ENCODE measurements at regions not wholly inside any gene's neighbourhood (a gene's known extent, or its start where the extent isn't known, plus 50 kb on each side); places are given as distances from the start of the nearest gene placed in this dataset.

DNA sequence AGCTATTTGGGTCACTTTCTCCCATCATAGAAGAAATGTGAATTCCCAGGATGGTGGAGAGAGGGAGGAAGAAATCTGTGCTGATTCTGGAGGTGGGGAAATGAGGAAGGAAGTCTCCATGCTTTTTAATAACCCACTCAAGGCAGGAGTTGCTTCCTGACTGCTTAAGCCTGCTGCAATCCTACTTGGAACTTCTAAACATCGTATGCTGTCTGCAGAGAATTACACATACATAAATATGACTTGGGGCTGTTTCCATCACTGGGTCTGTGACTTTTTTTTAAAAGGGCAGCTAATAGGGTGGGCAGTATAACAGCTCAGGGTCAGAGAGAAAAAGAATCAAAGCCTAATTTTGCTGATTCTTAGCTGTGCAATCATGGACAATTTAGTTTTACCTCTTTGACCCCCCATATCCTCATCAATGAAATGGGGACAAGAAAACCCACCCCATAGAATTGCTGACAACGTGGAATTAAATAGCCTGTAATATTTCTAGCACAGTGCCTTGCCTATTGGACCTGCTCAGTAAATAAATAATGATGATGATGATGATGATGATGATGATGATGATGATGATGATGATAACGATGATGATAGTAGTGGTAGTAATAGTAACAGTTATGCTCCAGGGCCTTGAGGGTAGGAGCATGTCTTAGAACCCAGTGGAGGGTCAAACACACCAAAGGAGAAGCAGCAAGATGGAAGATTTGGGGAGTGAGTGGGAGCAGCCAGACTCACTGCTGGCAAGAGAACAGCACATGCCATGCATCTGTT lies 166.7 kb upstream of the LRFN2 start:
- no peak for DNase-seq (ENCODE audit: low spot score)

DNA sequence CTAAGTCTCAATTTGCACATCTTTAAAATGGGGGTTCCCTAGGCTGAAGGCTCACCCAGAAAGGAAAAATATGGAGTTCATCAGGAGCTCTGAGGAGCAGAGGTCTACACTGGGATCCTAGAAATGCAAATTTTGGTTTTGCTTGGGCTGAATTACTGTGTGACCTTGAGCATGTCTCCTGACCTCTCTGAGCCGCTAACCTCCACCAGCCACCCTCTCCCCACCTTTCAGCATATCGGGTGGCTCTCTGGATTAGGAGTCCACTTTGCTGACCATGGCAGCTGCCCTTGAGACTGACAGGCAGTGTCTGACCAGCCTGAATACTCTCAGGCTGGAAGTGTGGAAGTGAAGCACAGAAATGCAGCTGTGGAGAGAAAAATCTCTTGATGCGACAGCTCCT lies 165.9 kb upstream of the LRFN2 start:
- DNase-seq (ENCODE audit: low spot score), result no peak

DNA sequence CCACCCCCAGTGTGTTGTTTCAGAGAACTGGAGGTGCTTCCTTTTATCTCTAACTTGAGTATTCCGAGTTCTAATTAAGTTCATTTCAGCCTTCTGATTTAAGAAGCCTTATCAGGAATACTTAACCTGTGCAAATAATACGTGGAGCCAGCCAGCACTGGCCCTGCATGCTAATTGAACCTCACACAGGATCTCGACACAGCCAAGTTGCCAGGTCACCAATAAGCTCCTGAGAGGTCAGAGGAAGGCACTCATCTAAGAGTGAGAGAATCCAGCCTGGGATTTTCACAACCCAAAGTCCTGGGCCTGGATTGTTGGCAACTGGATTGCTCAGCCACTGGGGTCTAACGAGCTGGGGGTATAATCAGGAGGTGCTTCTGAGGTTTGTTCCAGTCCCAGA lies 157.7 kb upstream of the LRFN2 start:
- no peak for DNase-seq (ENCODE audit: low spot score)

DNA sequence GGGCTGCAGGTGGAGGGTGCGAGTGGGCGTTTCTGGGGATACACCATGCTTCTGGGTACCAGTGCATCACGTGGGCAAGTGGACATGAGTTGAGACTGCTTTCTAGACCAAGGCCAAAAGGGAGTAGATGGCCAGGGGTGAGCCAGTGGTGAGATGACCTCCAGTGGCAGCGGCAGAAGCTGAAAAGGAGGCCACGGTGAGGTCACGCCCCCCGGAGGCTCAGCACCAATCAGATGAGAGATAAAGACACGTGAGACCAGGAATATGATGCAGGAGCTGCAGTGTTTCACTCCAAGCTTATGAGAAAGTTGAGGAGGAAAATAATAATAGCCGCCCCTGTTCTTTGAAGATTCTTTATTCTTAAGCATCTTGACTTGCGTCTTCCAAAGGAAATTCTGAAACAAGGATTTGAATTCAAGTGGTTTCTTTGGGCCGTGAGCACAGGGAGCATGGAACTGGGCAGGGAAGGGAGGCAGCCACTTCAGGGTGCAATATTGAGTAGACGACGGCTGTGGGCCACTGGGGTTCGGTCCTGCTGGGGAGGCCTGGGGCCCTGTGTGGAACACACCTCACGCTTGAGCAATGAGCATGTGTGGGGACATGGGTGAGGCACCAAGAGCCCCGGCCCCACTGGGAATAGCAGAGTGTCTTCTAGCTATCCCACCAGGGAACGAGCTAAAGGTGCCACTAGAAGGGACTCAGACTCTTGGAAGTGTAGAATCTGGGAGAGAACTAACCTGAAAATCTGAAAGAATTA lies 156.7 kb upstream of the LRFN2 start:
- DNase-seq (ENCODE audit: low spot score), result no peak

DNA sequence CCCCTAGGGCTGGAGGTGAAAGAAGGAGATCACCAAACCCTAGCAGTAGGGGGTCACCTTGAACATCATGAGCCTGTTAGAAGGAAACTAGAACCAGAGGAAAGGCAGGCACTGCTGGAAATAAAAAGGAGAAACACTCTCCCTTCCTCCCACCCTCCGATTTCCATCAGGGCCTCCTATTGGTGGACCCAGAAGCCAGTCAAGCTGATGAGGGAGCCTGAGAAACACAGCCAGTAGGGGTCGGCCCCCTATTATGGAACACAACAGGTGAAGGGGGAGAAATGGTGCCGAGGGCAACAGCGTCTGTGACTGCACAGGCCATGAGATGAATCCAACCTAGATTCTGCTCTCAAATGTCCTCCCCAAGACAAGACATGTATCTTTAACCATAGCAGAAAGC lies 156.1 kb upstream of the LRFN2 start:
- DNase-seq (ENCODE audit: low spot score), result no peak

DNA sequence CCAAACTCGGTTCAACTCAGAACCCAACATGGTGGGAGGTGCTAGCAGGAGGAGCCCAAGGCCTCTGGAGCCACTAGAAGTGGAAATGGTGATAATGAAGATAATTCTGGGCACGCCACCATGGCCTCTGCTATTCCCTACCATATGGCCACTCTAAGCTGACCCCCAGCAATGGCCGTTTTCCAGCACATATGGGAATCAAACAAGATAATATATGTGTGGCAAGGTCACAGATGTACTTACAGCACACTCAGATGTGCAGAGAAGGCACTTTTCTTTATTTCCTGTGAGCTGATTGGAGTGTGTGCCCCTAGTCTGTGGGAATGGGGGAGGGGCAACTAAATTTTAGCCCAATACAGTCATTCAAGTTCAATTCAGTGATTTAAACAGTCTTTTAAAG lies 153.4 kb upstream of the LRFN2 start:
- DNase-seq (ENCODE audit: low spot score), result no peak

DNA sequence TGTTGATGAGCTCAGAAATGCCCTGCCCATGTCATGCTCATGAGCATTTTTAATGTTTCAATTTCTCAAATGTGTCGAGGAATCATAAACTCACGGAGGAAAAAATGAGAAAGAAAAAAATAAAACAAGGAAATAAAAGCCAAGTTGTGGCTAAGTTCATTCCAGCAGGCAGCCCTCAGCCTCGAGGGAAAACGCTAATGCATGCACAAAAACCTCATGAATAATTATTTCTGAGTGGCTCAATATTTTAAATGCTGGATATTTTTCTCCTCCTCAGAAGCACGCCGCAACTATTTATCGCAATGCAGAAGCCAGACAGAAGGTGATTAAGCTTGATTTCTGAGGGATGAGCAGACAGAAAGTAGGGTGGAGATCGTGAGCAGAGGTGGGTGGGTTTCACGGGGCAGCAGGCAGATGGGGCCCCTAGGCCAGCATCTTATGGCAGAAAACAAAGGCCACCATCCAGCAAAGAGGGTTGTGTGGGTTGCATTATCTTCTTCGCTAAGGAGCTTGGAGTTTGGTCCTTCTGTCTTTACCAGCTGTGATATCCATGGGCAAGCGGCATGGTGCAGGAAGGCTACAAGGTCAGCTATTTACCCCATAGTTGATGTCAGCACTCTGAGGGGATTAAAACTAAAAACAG lies 151.5 kb upstream of the LRFN2 start:
- no peak for DNase-seq (ENCODE audit: low spot score)

DNA sequence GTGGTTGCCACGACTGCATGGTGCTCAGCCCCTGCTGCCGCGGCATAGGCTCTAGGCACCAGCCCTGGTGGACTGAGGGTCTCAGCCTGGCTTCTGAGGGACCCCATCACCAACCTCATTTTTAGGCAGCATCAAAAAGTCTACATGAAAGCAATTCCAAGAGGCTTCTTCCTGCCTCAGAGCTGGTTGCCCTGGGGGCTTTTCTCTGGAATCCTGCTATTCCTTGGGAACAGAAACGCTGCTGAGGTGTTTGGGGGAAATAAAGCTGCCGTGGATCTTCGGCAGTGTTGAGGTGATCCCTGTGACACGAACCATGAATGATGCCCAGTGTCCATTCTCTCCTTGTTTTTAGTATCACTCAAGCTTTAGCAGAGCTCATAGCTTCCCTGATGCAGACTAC lies 148.4 kb upstream of the LRFN2 start:
- no peak for DNase-seq (ENCODE audit: low spot score)

DNA sequence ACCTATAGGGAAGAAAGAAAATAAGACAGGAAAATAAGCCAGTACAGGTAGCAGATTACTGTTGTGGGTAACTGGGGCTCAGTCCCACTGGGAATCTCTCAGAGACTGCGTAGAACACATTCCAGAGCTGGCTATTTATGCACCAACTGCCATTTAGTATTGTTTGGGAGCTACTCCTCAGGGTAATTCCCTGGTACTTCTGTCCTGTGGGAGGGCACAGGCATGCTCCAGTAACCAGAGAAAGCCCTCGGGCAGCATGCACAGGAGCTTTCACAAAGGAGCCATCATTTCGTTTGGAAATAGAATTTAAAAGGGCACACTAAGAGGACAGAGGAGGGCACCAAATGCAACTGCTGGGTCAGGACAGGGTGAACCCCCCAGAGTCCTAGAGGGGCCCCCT lies 148.0 kb upstream of the LRFN2 start:
- DNase-seq (ENCODE audit: low spot score), result no peak

DNA sequence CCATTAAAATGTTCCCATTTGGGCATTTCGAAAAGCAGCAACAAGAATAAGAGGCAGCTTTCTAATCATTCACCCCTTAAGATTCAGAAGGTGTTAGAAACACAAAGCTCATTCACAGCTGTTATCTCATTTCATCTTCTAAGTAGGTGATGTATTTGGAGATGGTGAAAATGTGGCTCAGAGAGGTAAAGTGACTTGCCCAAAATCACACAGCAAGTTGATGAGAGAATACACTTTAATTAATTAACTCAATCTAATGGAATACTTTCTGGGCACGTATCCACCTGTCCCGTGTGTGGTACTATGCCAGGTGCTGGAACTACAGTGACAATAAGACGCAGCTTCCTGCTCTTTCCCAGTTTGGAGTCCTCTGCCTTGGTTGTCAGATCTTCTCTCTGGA lies 147.4 kb upstream of the LRFN2 start:
- no peak for DNase-seq (ENCODE audit: low spot score)

DNA sequence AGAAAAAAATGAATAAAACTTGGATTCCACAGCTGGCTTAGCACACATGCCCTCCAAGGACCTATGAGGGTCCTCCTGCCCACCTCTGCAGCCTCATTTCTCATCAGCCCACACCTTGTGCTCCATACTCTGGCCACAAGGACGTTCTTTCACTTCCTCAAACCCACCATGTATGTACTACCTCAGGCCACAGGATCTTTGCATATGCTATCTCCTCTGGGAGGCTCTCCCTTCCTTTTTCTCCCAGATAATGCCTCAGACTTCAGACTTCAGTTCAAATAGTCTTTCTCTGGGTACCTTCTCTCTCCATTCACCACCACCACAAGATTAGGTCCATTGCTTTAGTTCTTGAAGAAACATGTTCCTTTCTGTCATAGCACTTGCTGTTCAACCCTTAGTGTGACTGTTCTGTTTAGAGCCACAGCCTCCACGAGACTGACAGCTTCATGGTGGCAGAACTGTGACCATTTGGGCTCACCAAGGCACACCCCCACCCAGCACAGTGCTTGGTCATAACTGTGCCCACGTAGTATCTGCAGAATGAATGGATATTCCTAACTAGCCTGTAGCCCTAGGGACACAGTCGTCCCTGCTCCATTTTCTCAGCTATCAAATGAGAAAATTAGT lies 146.7 kb upstream of the LRFN2 start:
- no peak for DNase-seq (ENCODE audit: low spot score)

DNA sequence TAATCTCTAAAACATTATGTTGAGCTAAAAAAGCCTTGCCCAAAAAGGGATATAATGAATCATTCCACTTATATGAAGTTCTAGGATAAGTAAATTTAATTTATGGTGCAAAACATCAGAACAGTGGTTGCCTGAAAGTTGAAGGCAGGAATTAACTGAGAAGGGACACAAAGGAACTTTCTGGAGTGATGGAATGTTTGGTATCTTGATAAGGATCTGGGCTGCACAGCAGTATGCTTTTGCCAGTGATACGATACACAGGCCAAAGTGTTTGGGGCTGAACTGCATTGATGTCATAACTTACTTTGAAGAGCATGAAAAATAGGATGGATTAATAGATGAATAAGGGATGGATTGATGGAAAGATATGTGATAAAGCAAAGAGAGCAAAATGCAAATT lies 146.1 kb upstream of the LRFN2 start:
- DNase-seq (ENCODE audit: low spot score), result no peak

DNA sequence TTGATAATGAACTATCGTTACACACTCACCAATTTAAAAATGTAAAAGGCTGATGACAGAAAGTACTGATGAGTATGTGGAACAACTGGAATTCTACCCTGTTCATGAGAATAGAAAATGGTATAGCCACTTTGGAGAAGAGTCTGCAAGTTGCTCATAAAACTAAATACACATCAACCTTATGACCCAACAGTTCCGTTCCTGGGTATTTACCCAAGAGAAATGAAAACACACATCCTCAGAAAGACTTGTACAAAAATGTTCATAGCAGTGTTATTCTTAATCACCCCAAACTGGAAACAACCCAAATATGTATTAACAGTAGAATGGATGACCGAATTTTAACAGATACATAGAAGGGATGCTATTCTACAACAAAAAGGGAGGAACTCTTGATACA lies 145.7 kb upstream of the LRFN2 start:
- DNase-seq (ENCODE audit: low spot score), result no peak

DNA sequence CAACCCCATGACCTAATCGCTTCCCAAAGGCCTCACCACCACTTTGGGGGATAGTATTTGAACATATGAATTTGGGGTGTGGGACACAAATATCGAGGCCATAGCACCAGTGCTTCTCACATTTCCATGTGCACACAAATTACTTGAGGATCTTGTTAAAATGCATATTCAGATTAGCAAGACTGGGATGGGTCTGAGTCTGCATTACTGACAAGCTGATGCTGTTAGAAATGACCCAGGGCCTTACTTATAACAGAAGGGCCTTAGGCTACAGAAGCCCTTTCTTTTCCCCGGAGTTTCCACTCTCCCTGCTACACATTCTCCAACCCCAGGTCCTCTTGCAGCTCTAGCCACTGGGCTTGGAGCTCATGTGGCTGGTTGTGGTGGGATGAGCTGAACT lies 141.5 kb upstream of the LRFN2 start:
- no peak for DNase-seq (ENCODE audit: low spot score)

DNA sequence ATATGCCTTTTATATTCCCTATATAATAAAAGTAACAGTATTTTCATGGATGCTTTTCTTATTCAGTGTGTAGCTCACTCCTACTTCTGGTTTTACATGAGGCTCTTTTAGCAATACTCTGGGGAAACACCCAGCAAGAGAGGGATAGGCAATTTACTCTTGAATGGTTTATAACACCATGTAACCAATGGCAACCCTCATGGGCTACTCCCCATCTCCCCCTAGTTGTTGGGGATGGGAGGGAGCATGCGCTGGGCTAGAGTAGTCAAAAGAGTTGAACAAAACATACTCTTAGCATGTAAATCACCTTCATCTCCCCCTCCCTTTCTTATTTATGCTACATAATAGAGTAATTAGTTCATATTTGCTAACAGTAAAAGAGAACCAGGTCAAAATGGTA lies 140.1 kb upstream of the LRFN2 start:
- DNase-seq (ENCODE audit: low spot score), result no peak

DNA sequence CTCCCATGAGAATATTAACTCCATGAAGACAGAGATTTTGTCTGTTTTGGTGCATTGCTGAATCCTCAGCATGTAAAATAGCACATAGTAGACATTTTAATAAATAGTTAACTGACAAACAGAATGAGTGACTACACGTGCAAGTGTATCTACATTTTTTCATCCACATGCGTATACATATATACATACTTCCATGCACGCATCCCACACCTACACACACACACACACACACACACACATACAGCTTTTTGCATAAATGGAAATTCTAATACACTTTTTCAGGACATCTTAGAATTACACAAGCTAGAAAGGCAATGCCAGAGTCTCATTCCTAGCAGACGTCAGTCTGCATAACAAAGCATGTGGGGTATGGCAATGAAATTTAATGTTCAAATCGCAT lies 139.7 kb upstream of the LRFN2 start:
- DNase-seq (ENCODE audit: low spot score), result no peak

DNA sequence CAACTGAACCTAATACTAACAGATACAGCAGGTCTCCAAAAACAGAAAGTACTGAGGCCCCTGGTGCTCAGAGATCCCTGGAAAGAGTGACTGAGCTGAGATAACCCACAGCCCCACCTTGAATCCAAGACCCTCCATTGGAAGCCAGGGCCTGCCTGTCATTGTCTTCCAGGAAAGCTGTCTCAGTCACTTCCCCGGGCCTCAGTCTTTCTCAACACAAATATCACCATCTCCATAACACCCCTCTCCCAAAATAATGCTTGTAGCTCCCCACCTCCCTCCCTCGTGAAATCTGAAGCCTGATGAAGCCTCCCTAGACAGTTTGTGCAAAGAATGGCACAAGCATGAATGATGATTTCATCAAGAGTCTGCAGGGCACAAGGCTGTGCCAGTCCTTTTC lies 138.2 kb upstream of the LRFN2 start:
- no peak for DNase-seq (ENCODE audit: low spot score)

DNA sequence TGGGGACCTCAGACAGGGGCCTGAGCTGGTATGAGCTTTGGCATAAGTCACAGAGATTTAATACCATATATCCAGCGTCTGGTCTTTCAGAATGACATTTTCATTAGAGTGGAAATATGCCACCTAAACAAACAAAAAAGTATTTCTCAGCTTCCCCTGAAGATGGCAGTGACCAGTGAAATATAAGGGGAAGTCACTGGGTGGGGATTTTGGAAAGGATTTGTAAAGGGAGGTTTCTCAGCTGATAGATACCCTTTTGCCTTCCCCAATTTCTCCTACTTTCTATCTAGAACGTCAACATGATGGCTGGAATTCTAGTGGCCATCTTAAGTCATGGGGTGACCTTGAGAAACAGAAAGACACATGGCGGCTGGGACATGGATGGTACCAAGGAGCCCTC lies 137.7 kb upstream of the LRFN2 start:
- DNase-seq (ENCODE audit: low spot score), result no peak

DNA sequence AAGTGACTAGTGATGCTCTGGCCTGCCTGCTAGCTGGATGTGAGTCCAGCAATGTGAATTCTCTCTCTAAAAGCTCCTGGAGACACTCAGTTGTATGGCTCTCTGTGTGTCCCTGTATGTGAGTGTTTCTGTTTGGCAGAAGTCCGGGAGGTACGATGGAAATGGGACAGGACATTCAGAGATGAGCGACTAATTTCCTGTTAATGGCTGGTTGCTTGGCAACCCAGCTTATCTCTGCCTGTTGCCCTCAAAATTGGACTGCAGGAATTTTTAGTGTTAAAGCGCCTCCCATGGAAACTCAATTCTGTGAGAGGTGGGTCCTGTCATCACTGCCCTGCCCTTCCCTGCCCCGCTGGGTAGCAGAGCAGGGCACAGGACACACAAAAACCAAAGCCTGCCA lies 136.8 kb upstream of the LRFN2 start:
- DNase-seq (ENCODE audit: low spot score), result no peak

DNA sequence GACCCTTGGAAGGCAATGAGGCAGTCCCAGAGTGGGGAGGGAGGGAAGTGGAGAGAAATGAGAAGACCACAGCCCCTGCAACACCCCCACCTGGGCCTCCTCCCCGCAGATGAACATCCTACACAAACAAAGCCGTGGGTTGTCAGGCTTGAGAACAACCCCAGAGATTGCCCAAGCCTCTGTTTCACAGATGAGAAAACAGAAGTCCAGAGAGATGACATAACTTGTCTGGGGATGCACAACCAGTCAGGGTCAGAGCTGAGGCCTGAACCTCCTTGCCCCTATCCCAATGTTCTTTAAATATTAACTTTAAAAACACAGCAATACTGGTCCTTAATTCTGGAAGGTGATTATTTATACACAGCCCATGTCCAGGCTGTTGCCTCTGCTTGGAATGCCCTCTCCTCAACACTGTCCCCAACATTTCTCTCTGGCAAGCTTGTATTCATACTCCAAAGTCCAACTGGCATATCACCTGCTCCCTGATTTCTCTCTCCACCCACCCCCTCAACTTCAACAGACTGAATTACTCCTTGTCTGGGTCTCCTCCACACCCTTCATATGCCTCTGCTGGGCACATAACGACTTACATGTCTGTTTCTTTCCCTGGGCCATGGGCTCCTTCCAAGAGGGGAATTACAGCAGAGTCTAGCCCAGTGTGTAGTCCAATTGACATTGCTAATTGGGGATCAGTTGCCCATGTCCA lies 135.5 kb upstream of the LRFN2 start:
- DNase-seq (ENCODE audit: low spot score), result no peak

DNA sequence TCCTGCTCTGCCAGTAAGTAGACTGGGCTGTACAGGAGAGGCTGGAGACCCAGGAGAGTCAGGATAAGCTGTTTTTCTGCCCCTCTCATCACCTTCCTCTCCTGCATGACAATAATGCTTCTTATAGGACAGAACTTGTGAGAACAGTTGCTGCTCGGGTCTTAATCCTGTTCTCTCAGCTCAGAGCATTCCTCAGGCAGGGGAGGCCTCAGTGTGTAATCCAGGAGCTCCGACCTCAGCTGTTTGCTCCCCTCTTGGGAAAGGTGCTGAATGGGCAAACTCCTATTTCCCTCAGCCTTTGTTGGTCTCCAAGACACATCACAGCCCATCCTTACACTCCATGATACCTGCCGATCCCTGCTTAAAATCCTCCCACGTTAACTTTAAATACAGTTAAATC lies 134.9 kb upstream of the LRFN2 start:
- no peak for DNase-seq (ENCODE audit: low spot score)

DNA sequence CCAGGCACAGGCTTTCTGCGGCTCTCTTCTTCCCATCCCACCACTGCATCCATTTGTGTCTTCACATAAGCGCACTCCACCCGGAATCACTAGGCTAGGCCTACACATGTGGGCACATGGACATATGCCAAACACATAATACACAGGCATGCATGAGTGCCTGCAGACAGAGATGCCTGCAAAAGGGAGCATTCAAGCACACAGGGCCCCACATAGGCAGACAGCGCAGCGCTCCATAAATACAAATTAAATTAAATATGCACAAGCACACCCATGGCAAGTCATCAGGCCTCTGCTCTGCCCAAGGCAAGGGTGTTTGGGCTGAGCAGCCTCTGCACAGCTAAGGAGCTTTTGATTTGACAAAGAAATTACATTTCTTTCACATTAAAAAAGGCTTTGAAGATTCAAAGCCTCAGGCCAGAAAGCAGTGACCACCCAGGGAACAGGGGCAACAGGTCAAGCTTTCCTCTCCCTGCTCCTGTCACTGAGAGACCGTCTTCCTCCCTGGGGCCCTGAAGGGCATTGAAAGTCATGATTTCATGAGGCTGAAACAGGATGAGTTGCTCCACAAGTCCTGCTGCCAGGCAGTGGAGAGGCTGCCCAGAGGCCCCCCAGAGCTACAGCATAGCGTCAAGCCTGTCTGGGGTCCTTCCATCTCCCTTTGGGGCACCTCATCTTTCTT lies 134.2 kb upstream of the LRFN2 start:
- DNase-seq (ENCODE audit: low spot score), result no peak

Data from D341Med (cell line).